Urinary bladder (tissue), 3 donors: ENCODE measurements at regions not wholly inside any gene's neighbourhood (a gene's known extent, or its start where the extent isn't known, plus 50 kb on each side); places are given as distances from the start of the nearest gene placed in this dataset.

Source experiments
- DNase-seq: peaks from one replicate; pipeline ENCODE4 v3.0.0-alpha.2; 2015; ENCODE audit errors: extremely low spot score
- H3K27ac ChIP-seq: one replicate; pipeline ENCODE4 v1.5.1; 2013; ENCODE audit warnings: low read depth, mild to moderate bottlenecking, moderate library complexity
- H3K36me3 ChIP-seq: one replicate; pipeline ENCODE4 v1.6.1; 2013; ENCODE audit warnings: mild to moderate bottlenecking, moderate library complexity; ENCODE audit not compliant: insufficient read depth
- H3K4me1 ChIP-seq: one replicate; pipeline ENCODE4 v1.6.1; 2013; ENCODE audit warnings: mild to moderate bottlenecking, moderate library complexity; ENCODE audit not compliant: insufficient read depth
- H3K4me3 ChIP-seq: one replicate; pipeline ENCODE4 v1.5.1; 2013; ENCODE audit warnings: low read depth, low read length
- WGBS: extraction: QIAGEN DNeasy Blood & Tissue Kit; methylation state at CpG from one replicate; pipeline ENCODE4 v1.1.7; 2013; 5-methylcytosine and 5-hydroxymethylcytosine counted together
- donor health status: healthy with polysubstance abuse.
- donor health status: healthy.

- no peak overlapping the region for H3K27ac ChIP-seq
- 35% methylated on average over 8 of the region's 8 CpGs for WGBS
Measured at GRCh38 chr7:69162931-69163670, 435.2 kb upstream of the AUTS2 start.

GRCh38 chr7:69166979-69167516 is 431.2 kb upstream of the AUTS2 start:
- H3K4me1 ChIP-seq, result no peaks in the 10 kb centered on the region
- H3K4me3 ChIP-seq, result no peak overlapping the region
- WGBS, result 79% methylated on average over 7 of the region's 7 CpGs
- no peak for DNase-seq
- H3K36me3 ChIP-seq, result no peaks in the 10 kb centered on the region
- no peak overlapping the region for H3K27ac ChIP-seq

More at GRCh38 chr7:69162931-69163670, 435.2 kb upstream of the AUTS2 start:
- no peaks in the 10 kb centered on the region for H3K4me1 ChIP-seq
- no peak for DNase-seq
- H3K36me3 ChIP-seq, result no peaks in the 10 kb centered on the region
- H3K4me3 ChIP-seq, result no peak overlapping the region

- Histone ChIP-seq H3K36me3 (no peaks in the 10 kb centered on the region), H3K4me1 (no peaks in the 10 kb centered on the region), H3K27ac (no peak overlapping the region), H3K4me3 (no peak overlapping the region)
- WGBS, result 51% methylated on average over 1 of the region's 1 CpG
- no peak for DNase-seq
Measured at GRCh38 chr7:69169386-69169785, 428.9 kb upstream of the AUTS2 start.

- 78% methylated on average over 10 of the region's 10 CpGs for WGBS
- Histone ChIP-seq H3K27ac (no peak overlapping the region), H3K36me3 (no peaks in the 10 kb centered on the region), H3K4me1 (no peaks in the 10 kb centered on the region), H3K4me3 (no peak overlapping the region)
- no peak for DNase-seq
Measured at GRCh38 chr7:69172357-69173077, 425.8 kb upstream of the AUTS2 start.

- WGBS, result 94% methylated on average over 4 of the region's 4 CpGs
- Histone ChIP-seq H3K4me1 (no peaks in the 10 kb centered on the region), H3K4me3 (no peak overlapping the region), H3K27ac (no peak overlapping the region), H3K36me3 (no peaks in the 10 kb centered on the region)
- DNase-seq, result no peak
Measured at GRCh38 chr7:69173341-69173740, 424.9 kb upstream of the AUTS2 start.

- no peaks in the 10 kb centered on the region for H3K4me1 ChIP-seq
- H3K36me3 ChIP-seq, result no peaks in the 10 kb centered on the region
- no peak overlapping the region for H3K27ac ChIP-seq
- no peak for DNase-seq
- H3K4me3 ChIP-seq, result no peak overlapping the region
- WGBS, result 81% methylated on average over 1 of the region's 1 CpG
Measured at GRCh38 chr7:69173846-69174245, 424.4 kb upstream of the AUTS2 start.

GRCh38 chr7:69176841-69177240 is 421.4 kb upstream of the AUTS2 start:
- Histone ChIP-seq H3K36me3 (no peaks in the 10 kb centered on the region), H3K4me3 (no peak overlapping the region), H3K27ac (no peak overlapping the region), H3K4me1 (no peaks in the 10 kb centered on the region)
- WGBS, result 94% methylated on average over 2 of the region's 2 CpGs
- DNase-seq, result no peak

- 25% methylated on average over 5 of the region's 5 CpGs for WGBS
- H3K4me3 ChIP-seq, result no peak overlapping the region
- no peaks in the 10 kb centered on the region for H3K36me3 ChIP-seq
- H3K27ac ChIP-seq, result no peak overlapping the region
- H3K4me1 ChIP-seq, result no peaks in the 10 kb centered on the region
- DNase-seq, result peak; percentile 42
Measured at GRCh38 chr7:69177461-69177861, 420.8 kb upstream of the AUTS2 start.

- DNase-seq, result no peak
- 31% methylated on average over 9 of the region's 9 CpGs for WGBS
- Histone ChIP-seq H3K27ac (no peak overlapping the region), H3K36me3 (no peaks in the 10 kb centered on the region), H3K4me1 (no peaks in the 10 kb centered on the region), H3K4me3 (no peak overlapping the region)
Measured at GRCh38 chr7:69177941-69178494, 420.3 kb upstream of the AUTS2 start.

- DNase-seq, result no peak
- Histone ChIP-seq H3K27ac (no peak overlapping the region), H3K4me1 (no peaks in the 10 kb centered on the region), H3K4me3 (no peak overlapping the region), H3K36me3 (no peaks in the 10 kb centered on the region)
- WGBS, result 65% methylated on average over 1 of the region's 1 CpG
Measured at GRCh38 chr7:69180662-69181061, 417.6 kb upstream of the AUTS2 start.

GRCh38 chr7:69182596-69183467 is 415.4 kb upstream of the AUTS2 start:
- Histone ChIP-seq H3K4me3 (no peak overlapping the region), H3K4me1 (no peaks in the 10 kb centered on the region), H3K27ac (no peak overlapping the region), H3K36me3 (no peaks in the 10 kb centered on the region)
- 86% methylated on average over 6 of the region's 6 CpGs for WGBS
- no peak for DNase-seq

GRCh38 chr7:69184339-69184738 is 413.9 kb upstream of the AUTS2 start:
- no peak overlapping the region for H3K4me3 ChIP-seq
- 51% methylated on average over 5 of the region's 5 CpGs for WGBS
- H3K27ac ChIP-seq, result no peak overlapping the region

GRCh38 chr7:69185170-69185569 is 413.1 kb upstream of the AUTS2 start:
- DNase-seq, result no peak
- no peaks in the 10 kb centered on the region for H3K4me1 ChIP-seq
- 97% methylated on average over 5 of the region's 5 CpGs for WGBS
- no peak overlapping the region for H3K4me3 ChIP-seq
- H3K36me3 ChIP-seq, result no peaks in the 10 kb centered on the region
- H3K27ac ChIP-seq, result no peak overlapping the region

More at GRCh38 chr7:69184339-69184738, 413.9 kb upstream of the AUTS2 start:
- no peaks in the 10 kb centered on the region for H3K36me3 ChIP-seq
- no peak for DNase-seq
- H3K4me1 ChIP-seq, result no peaks in the 10 kb centered on the region
